AG08396 (cell line): ENCODE measurements at regions not wholly inside any gene's neighbourhood (a gene's known extent, or its start where the extent isn't known, plus 50 kb on each side); places are given as distances from the start of the nearest gene placed in this dataset.

Experiments
- DNase-seq: peaks from one replicate; pipeline ENCODE4 v3.0.0; 2012; ENCODE audit warnings: low spot score, mixed read lengths

- DNase-seq: no peak
Measured at GRCh38 chr11:114876234-114876633, 197.9 kb downstream of the NXPE2 start.

GRCh38 chr11:114877976-114878375, 199.6 kb downstream of the NXPE2 start:
- DNase-seq: no peak

- no peak for DNase-seq
Measured at GRCh38 chr11:114880442-114880841, 202.1 kb downstream of the NXPE2 start.

GRCh38 chr11:114883472-114883871, 205.1 kb downstream of the NXPE2 start:
- DNase-seq: no peak

- DNase-seq: no peak
Measured at GRCh38 chr11:114886644-114887265, 208.4 kb downstream of the NXPE2 start.

GRCh38 chr11:114889594-114890011, 211.3 kb downstream of the NXPE2 start:
- no peak for DNase-seq

- DNase-seq: no peak
Measured at GRCh38 chr11:114890038-114890437, 211.7 kb downstream of the NXPE2 start.

GRCh38 chr11:114891911-114892310, 213.6 kb downstream of the NXPE2 start:
- no peak for DNase-seq

- no peak for DNase-seq
Measured at GRCh38 chr11:114892381-114893197, 214.3 kb downstream of the NXPE2 start.

- no peak for DNase-seq
Measured at GRCh38 chr11:114893329-114893728, 215.0 kb downstream of the NXPE2 start.

GRCh38 chr11:114896594-114896993, 218.3 kb downstream of the NXPE2 start:
- no peak for DNase-seq

GRCh38 chr11:114909866-114910265, 231.5 kb downstream of the NXPE2 start:
- no peak for DNase-seq

GRCh38 chr11:114912826-114913225, 234.5 kb downstream of the NXPE2 start:
- no peak for DNase-seq

- no peak for DNase-seq
Measured at GRCh38 chr11:114914231-114915005, 236.1 kb downstream of the NXPE2 start.

GRCh38 chr11:114915871-114916805, 237.8 kb downstream of the NXPE2 start:
- no peak for DNase-seq

GRCh38 chr11:114918286-114918685, 240.0 kb downstream of the NXPE2 start:
- DNase-seq: no peak

- no peak for DNase-seq
Measured at GRCh38 chr11:114921697-114922096, 243.4 kb downstream of the NXPE2 start.

- DNase-seq: no peak
Measured at GRCh38 chr11:114924042-114924441, 245.7 kb downstream of the NXPE2 start.

GRCh38 chr11:114925591-114925990, 247.3 kb downstream of the NXPE2 start:
- no peak for DNase-seq

- no peak for DNase-seq
Measured at GRCh38 chr11:114928260-114928870, 250.0 kb downstream of the NXPE2 start.

- DNase-seq: no peak
Measured at GRCh38 chr11:114929351-114930000, 251.1 kb downstream of the NXPE2 start.
